GM12878 (cell line): ENCODE measurements at regions not wholly inside any gene's neighbourhood (a gene's known extent, or its start where the extent isn't known, plus 50 kb on each side); places are given as distances from the start of the nearest gene placed in this dataset.

ENCODE experiments used
- ATAC-seq: fragments of 200-7000 bp; cut with Tn5 transposase; 3 replicates; pipeline ENCODE4 v1.9.1; 2020; ENCODE audit warnings: mild to moderate bottlenecking, moderate library complexity
- BruUV-seq: library from RNA; stranded (reverse); fragments of 400-500 nt; replicated peaks from 2 replicates; lab custom pipeline; 2021; lab: Mats Ljungman, UMichigan
- CTCF ChIA-PET: fragments of 300-600 bp; sonication (Branson Sonifier 250); formaldehyde crosslinking; extraction: SDS; loops from one replicate; lab custom pipeline; 2021; ENCODE audit warnings: inconsistent platforms; lab: Yijun Ruan, JAX
- POLR2A ChIA-PET: fragments of 350-600 bp; formaldehyde crosslinking; extraction: SDS; loops from one replicate; lab custom pipeline; 2021; ENCODE audit warnings: inconsistent platforms; lab: Charles Lee
- RAD21 ChIA-PET: fragments of 300-600 bp; sonication (Branson Sonifier 250); formaldehyde crosslinking; loops from one replicate; lab custom pipeline; 2023; ENCODE audit warnings: antibody characterized with exemption; ENCODE audit not compliant: unreplicated experiment; lab: Charles Lee
- SMC1A ChIA-PET: fragments of 300-600 bp; sonication (Branson Sonifier 250); formaldehyde crosslinking; loops from one replicate; lab custom pipeline; 2023; ENCODE audit not compliant: unreplicated experiment, uncharacterized antibody; lab: Charles Lee
- DNase-seq: peaks from one replicate; pipeline ENCODE4 v3.0.0-alpha.2; 2011; ENCODE audit warnings: low read depth, low spot score
- FAIRE-seq: peaks from 3 replicates; lab custom pipeline; 2011; peaks lifted over from hg19 to GRCh38; lab: Jason Lieb, UNC
- H2AFZ ChIP-seq: 2 replicates; pipeline ENCODE4 v1.6.0; 2011; ENCODE audit warnings: low read depth, low read length, control low read depth; ENCODE audit not compliant: control insufficient read depth
- H3K27ac ChIP-seq: 2 replicates; pipeline ENCODE4 v1.5.1; 2011; ENCODE audit warnings: control low read depth; ENCODE audit not compliant: control insufficient read depth, insufficient read depth
- H3K27me3 ChIP-seq, 2 experiments: replicated peaks in 1 of 2; 2 replicates each; pipeline versions ENCODE4 v1.6.0 to v1.6.1; 2011; ENCODE audit warnings: low read length in 1 of 2; ENCODE audit not compliant: control insufficient read depth in 2 of 2, insufficient read depth in 2 of 2
- H3K36me3 ChIP-seq, 2 experiments: 2 replicates each; pipeline ENCODE4 v1.5.1; 2011; ENCODE audit warnings: low read length in 1 of 2; ENCODE audit not compliant: control insufficient read depth in 2 of 2, insufficient read depth in 2 of 2
- H3K4me1 ChIP-seq: 2 replicates; pipeline ENCODE4 v1.6.1; 2011; ENCODE audit warnings: mild to moderate bottlenecking, low read length, moderate library complexity, mixed read lengths; ENCODE audit not compliant: control insufficient read depth, insufficient read depth
- H3K4me2 ChIP-seq: 2 replicates; pipeline ENCODE4 v1.6.0; 2011; ENCODE audit warnings: control low read depth; ENCODE audit not compliant: control insufficient read depth, insufficient read depth
- H3K4me3 ChIP-seq: fragments of 200-600 bp; sonication (generic); 2 replicates; pipeline ENCODE4 v1.5.1; 2016
- H3K79me2 ChIP-seq: 2 replicates; pipeline ENCODE4 v1.6.0; 2011; ENCODE audit warnings: low read length; ENCODE audit not compliant: control insufficient read depth, insufficient read depth
- H3K9ac ChIP-seq: 2 replicates; pipeline ENCODE4 v1.8.0; 2011; ENCODE audit warnings: low read length, control low read depth, mixed read lengths; ENCODE audit not compliant: control insufficient read depth, insufficient read depth
- H3K9me3 ChIP-seq: replicated peaks from 3 replicates; pipeline ENCODE4 v1.5.1; 2011; ENCODE audit warnings: mild to moderate bottlenecking, low read length; ENCODE audit not compliant: control insufficient read depth, insufficient read depth
- H4K20me1 ChIP-seq: 2 replicates; pipeline ENCODE4 v1.6.0; 2011; ENCODE audit not compliant: control insufficient read depth, insufficient read depth
- CTCF ChIP-seq, 3 experiments: IDR thresholded peaks in 2 of 3; conservative IDR thresholded peaks in 1 of 3; 2 replicates each; pipeline ENCODE4 v1.5.1; 2011; ENCODE audit warnings: low read depth in 3 of 3, low read length in 3 of 3, mild to moderate bottlenecking in 3 of 3, control low read depth in 2 of 3, moderate library complexity in 2 of 3, inconsistent platforms in 1 of 3, mixed read lengths in 1 of 3; ENCODE audit not compliant: control insufficient read depth in 2 of 3, insufficient read depth in 1 of 3; ENCODE audit errors: extremely low read depth in 1 of 3
- NR2C1 ChIP-seq: fragments of 450-650 bp; IDR thresholded peaks from 2 replicates; pipeline ENCODE4 v1.6.1; 2017; ENCODE audit warnings: antibody characterized with exemption, mild to moderate bottlenecking, moderate library complexity
- RAD21 ChIP-seq: IDR thresholded peaks from 2 replicates; pipeline ENCODE4 v1.6.1; 2011; ENCODE audit warnings: mild to moderate bottlenecking, low read depth, low read length, moderate library complexity; ENCODE audit not compliant: insufficient read depth
- SMC3 ChIP-seq: IDR thresholded peaks from 2 replicates; pipeline ENCODE4 v1.6.1; 2011; ENCODE audit warnings: low read length, improper control_type of control experiment, borderline replicate concordance
- SPI1 ChIP-seq: IDR thresholded peaks from 2 replicates; pipeline ENCODE4 v1.6.1; 2011; ENCODE audit warnings: low read depth, mild to moderate bottlenecking, low read length, moderate library complexity, borderline replicate concordance; ENCODE audit not compliant: insufficient read depth
- ZBTB40 ChIP-seq: fragments of 450-650 bp; IDR thresholded peaks from 2 replicates; pipeline ENCODE4 v1.6.1; 2016; ENCODE audit warnings: mild to moderate bottlenecking, moderate library complexity, borderline replicate concordance
- WGBS: methylation state at CpG from one replicate; pipeline ENCODE4 v1.1.6; 2016; ENCODE audit warnings: low lambda C conversion rate; ENCODE audit not compliant: insufficient replicate concordance, insufficient coverage; ENCODE audit errors: missing lambda C conversion rate; 5-methylcytosine and 5-hydroxymethylcytosine counted together
- in situ Hi-C: fragments of 300-500 bp; cut with MboI; formaldehyde crosslinking; loops from 9 replicates; pipeline ENCODE4 v1.14.3; 2018; ENCODE audit warnings: mixed read lengths
- intact Hi-C: fragments of 100-400 bp; cut with micrococcal nuclease; formaldehyde crosslinking; loops from one replicate; pipeline ENCODE4 v1.14.2; 2022; ENCODE audit not compliant: unreplicated experiment

GRCh38 chr10:6919077-6919476 lies 339.0 kb upstream of the PRKCQ start (continued):
- no peak for TF ChIP-seq ZBTB40
- TF ChIP-seq SPI1: no peak

- SMC1A ChIA-PET: interaction anchor here (0.9 to 3.7 kb wide), 11 partner anchors 9 to 500 kb away, joined by 3 to 25 read pairs (median 4); no protein-coding TSS in a partner anchor
- intact Hi-C loops: loop anchor here (1.0 kb wide), 1 partner anchor 60 kb away; no protein-coding TSS in a partner anchor
- no TSS peak for BruUV-seq
- FAIRE-seq (no peak), DNase-seq (no peak), ATAC-seq (peak; percentile 69)
- Histone ChIP-seq H3K36me3 (no peaks in the 10 kb centered on the region), H2AFZ (no peak overlapping the region), H3K27ac (no peak overlapping the region), H3K27me3 (peaks cover 0 to 4% of the 10 kb centered on the region in 2 experiments; a peak in 1 of 4 replicates), H3K4me3 (no peak overlapping the region), H3K4me2 (no peak overlapping the region), H4K20me1 (no peaks in the 10 kb centered on the region), H3K9ac (no peak overlapping the region), H3K4me1 (peaks cover 2% of the 10 kb centered on the region), H3K79me2 (no peaks in the 10 kb centered on the region), H3K9me3 (no peaks in the 10 kb centered on the region)
- TF ChIP-seq RAD21 (peak; percentile 66), CTCF (IDR thresholded peaks at IDR 0.05 in 2 of 3, conservative IDR thresholded peaks at IDR 0.05 in 1 of 3; ENCODE audit: control insufficient read depth in 2 of 3, extremely low read depth in 1 of 3, insufficient read depth in 1 of 3, low read depth in 3 of 3, low read length in 3 of 3) (peak; percentile 34 to 67 (median 61)), SMC3 (peak; percentile 34; the same call in 1 of the 2 replicates), NR2C1 (no peak)
- POLR2A ChIA-PET: no interaction called here
- CTCF ChIA-PET: interaction anchor here (0.8 to 4.9 kb wide), 31 partner anchors 9 to 769 kb away, joined by 3 to 51 read pairs (median 4); partner anchors contain the start of gene SFMBT2
- 21% methylated on average over 6 of the region's 6 CpGs for WGBS
- RAD21 ChIA-PET: interaction anchor here (1.0 kb wide), 1 partner anchor 492 kb away, joined by 4 read pairs; the partner anchor contains the start of gene SFMBT2
- in situ Hi-C loops: no loop called here
These were observed 338.2 kb upstream of the PRKCQ start for GRCh38 chr10:6918305-6918704.
